HG03469 (cell line): ENCODE measurements at regions not wholly inside any gene's neighbourhood (a gene's known extent, or its start where the extent isn't known, plus 50 kb on each side); places are given as distances from the start of the nearest gene placed in this dataset.

Source experiments
- ATAC-seq: cut with Tn5 transposase; IDR thresholded peaks from one replicate; pipeline ENCODE4 v1.9.1; 2021; ENCODE audit warnings: mild to moderate bottlenecking, moderate library complexity, moderate number of reproducible peaks; ENCODE audit not compliant: unreplicated experiment

GRCh38 chr11:29012507-29012906 lies 904.3 kb downstream of the METTL15 start:
- no peak for ATAC-seq

- no peak for ATAC-seq
Observed at GRCh38 chr11:29009426-29009825, 901.2 kb downstream of the METTL15 start.

GRCh38 chr11:29008481-29008880 lies 900.3 kb downstream of the METTL15 start:
- no peak for ATAC-seq

- ATAC-seq, result no peak
Observed at GRCh38 chr11:29006668-29007067, 898.5 kb downstream of the METTL15 start.

GRCh38 chr11:29005401-29005980 lies 897.3 kb downstream of the METTL15 start:
- no peak for ATAC-seq

- ATAC-seq, result no peak
Observed at GRCh38 chr11:29002816-29003215, 894.6 kb downstream of the METTL15 start.

- no peak for ATAC-seq
Observed at GRCh38 chr11:28999620-29000019, 891.4 kb downstream of the METTL15 start.

- ATAC-seq, result no peak
Observed at GRCh38 chr11:28992996-28993395, 884.8 kb downstream of the METTL15 start.

- ATAC-seq, result no peak
Observed at GRCh38 chr11:28984231-28984630, 876.0 kb downstream of the METTL15 start.

- ATAC-seq, result no peak
Observed at GRCh38 chr11:28983780-28984179, 875.6 kb downstream of the METTL15 start.

GRCh38 chr11:28981381-28981780 lies 873.2 kb downstream of the METTL15 start:
- ATAC-seq, result no peak

- ATAC-seq, result no peak
Observed at GRCh38 chr11:28976801-28977145, 868.6 kb downstream of the METTL15 start.

GRCh38 chr11:28976012-28976800 lies 868.0 kb downstream of the METTL15 start:
- no peak for ATAC-seq

- no peak for ATAC-seq
Observed at GRCh38 chr11:28969832-28970231, 861.6 kb downstream of the METTL15 start.

GRCh38 chr11:28966951-28967350 lies 858.8 kb downstream of the METTL15 start:
- no peak for ATAC-seq

- ATAC-seq, result no peak
Observed at GRCh38 chr11:28965819-28966218, 857.6 kb downstream of the METTL15 start.

- ATAC-seq, result no peak
Observed at GRCh38 chr11:28964811-28965210, 856.6 kb downstream of the METTL15 start.

- no peak for ATAC-seq
Observed at GRCh38 chr11:28963187-28963586, 855.0 kb downstream of the METTL15 start.

- ATAC-seq, result no peak
Observed at GRCh38 chr11:28962502-28962901, 854.3 kb downstream of the METTL15 start.

- no peak for ATAC-seq
Observed at GRCh38 chr11:28961726-28962125, 853.5 kb downstream of the METTL15 start.

- ATAC-seq, result no peak
Observed at GRCh38 chr11:28956446-28956845, 848.3 kb downstream of the METTL15 start.

GRCh38 chr11:28951191-28951590 lies 843.0 kb downstream of the METTL15 start:
- ATAC-seq, result no peak

GRCh38 chr11:28939381-28939780 lies 831.2 kb downstream of the METTL15 start:
- no peak for ATAC-seq
